GM12865 (cell line): ENCODE measurements at regions not wholly inside any gene's neighbourhood (a gene's known extent, or its start where the extent isn't known, plus 50 kb on each side); places are given as distances from the start of the nearest gene placed in this dataset.
"Not testable (repeated sequence)": the region's sequence is repeated elsewhere in the genome, so short reads cannot be mapped to it uniquely, and the experiment has no call there.

ENCODE experiments used
- DNase-seq: peaks from one replicate; pipeline ENCODE4 v3.0.0; 2010; ENCODE audit warnings: low read depth
- H3K4me3 ChIP-seq: 2 replicates; pipeline ENCODE4 v1.5.1; 2011; ENCODE audit warnings: mild to moderate bottlenecking, low read depth, low read length, control low read depth
- CTCF ChIP-seq: IDR thresholded peaks from 2 replicates; pipeline ENCODE4 v1.5.1; 2011; ENCODE audit warnings: low read length, control low read depth, low read depth, inconsistent platforms; ENCODE audit not compliant: insufficient read depth; ENCODE audit errors: missing control alignments

- H3K4me3 ChIP-seq: no peak overlapping the region
- no peak for DNase-seq
- TF ChIP-seq CTCF: no peak
Measured at GRCh38 chr21:18722193-18722592, 318.6 kb upstream of the TMPRSS15 start.

- no peak for DNase-seq
- no peak overlapping the region for H3K4me3 ChIP-seq
- TF ChIP-seq CTCF: no peak
Measured at GRCh38 chr21:18723171-18723570, 319.6 kb upstream of the TMPRSS15 start.

DNA sequence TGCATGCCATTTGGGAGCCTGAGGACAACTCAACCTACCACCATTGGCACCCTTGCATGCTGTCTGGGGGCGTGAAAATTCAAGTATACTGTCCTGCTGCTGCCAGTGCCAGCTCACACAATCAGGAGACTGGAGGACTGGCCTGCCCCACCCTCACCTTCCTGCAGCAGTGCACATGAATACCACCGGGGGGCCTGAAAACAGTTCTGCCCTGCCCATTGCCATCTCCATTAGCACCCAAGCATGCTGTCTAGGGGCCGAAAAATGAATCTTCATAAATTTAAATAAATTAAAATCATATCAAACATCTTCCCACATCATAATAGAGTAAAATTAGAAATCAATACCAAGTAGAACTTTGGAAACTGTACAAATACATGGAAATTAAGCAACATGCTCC lies 322.1 kb upstream of the TMPRSS15 start:
- TF ChIP-seq CTCF: no peak
- no peak for DNase-seq
- no peak overlapping the region for H3K4me3 ChIP-seq

DNA sequence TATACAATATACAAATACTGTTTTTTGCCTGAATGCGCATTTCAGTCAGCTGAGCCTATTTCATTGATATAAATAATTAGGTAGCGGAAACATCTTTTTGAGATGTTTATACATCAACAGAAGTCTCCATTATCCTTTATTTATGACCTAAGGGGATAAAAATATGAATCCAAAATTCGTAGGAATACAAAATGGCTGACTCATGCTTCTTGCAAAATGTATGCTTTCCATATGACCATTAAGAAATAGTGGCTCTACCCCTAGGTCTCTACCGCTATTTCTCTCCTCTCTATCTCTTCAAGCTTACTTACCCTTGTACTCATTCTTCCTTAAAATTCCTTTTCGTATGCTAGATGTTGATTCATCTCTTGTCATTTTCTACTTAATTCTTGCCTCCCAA lies 338.4 kb upstream of the TMPRSS15 start:
- DNase-seq: no peak
- no peak overlapping the region for H3K4me3 ChIP-seq
- TF ChIP-seq CTCF: no peak

GRCh38 chr21:18743531-18743930 lies 339.9 kb upstream of the TMPRSS15 start:
- no peak overlapping the region for H3K4me3 ChIP-seq
- no peak for TF ChIP-seq CTCF
- no peak for DNase-seq

DNA sequence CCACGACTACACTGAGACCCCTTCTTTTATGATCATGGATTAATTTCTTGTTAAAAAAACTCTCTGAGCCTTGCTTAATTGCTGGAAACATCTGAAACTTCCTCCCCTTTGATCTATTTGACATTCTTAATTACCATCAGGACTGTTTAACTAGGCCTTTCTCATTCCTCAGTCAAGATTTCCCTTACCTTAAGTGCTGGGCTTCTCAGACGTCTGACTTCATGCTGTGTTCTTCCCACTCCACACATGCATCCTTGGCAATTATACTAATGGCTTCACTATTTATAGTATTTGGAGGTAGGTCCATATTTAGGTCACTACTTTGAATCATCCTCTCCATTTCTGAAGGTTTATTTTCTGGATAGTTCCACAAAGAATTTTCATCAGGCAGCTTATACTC lies 341.3 kb upstream of the TMPRSS15 start:
- no peak for DNase-seq
- no peak overlapping the region for H3K4me3 ChIP-seq
- TF ChIP-seq CTCF: no peak

- not testable (repeated sequence) for DNase-seq, H3K4me3 ChIP-seq
Measured at GRCh38 chr21:18752894-18753293, 349.3 kb upstream of the TMPRSS15 start.

DNA sequence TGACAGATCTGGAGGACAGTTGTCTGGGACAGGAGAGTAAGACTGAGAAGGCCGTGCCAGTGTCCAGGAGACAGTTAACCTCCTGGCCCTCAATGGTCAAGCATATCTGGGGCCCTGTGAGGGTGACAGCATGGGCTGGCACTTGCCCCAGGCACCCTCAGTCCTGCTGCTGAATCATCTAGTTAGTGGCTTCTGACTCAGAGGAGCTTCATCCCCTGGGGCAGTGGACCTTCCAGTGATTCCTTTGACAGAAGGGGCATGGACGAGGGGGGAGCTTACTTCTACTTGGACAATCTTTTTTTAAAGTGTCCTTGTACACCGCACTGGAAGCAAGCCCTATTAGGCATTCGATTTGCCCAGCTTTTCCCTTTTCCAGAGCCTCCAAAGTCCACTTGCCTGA lies 352.7 kb upstream of the TMPRSS15 start:
- not testable (repeated sequence) for DNase-seq

More for the DNA sequence above, 352.7 kb upstream of the TMPRSS15 start:
- not testable (repeated sequence) for H3K4me3 ChIP-seq
